OCI-LY1 (cell line): ENCODE measurements at regions not wholly inside any gene's neighbourhood (a gene's known extent, or its start where the extent isn't known, plus 50 kb on each side); places are given as distances from the start of the nearest gene placed in this dataset.

ENCODE experiments used
- H2AFZ ChIP-seq: fragments of 200-600 bp; sonication (generic), shearing (Covaris generic); 2 replicates; pipeline ENCODE4 v1.6.0; 2014; ENCODE audit warnings: antibody characterized with exemption, mild to moderate bottlenecking, low read length
- H3F3A ChIP-seq: fragments of 200-600 bp; sonication (generic), shearing (Covaris generic); 2 replicates; pipeline ENCODE4 v1.6.0; 2014; ENCODE audit warnings: mild to moderate bottlenecking, antibody characterized with exemption, low read length, moderate library complexity; ENCODE audit not compliant: insufficient read depth
- H3K27ac ChIP-seq: fragments of 200-600 bp; sonication (generic); 2 replicates; pipeline ENCODE4 v1.5.1; 2014; ENCODE audit warnings: low read length, mixed run types, mild to moderate bottlenecking, low read depth; ENCODE audit not compliant: poor library complexity, severe bottlenecking
- H3K27me3 ChIP-seq: fragments of 200-600 bp; sonication (generic); 2 replicates; pipeline ENCODE4 v1.6.0; 2014; ENCODE audit warnings: antibody characterized with exemption, mild to moderate bottlenecking, low read length, moderate library complexity; ENCODE audit not compliant: insufficient read depth
- H3K36me3 ChIP-seq: fragments of 200-600 bp; sonication (generic); 2 replicates; pipeline ENCODE4 v1.6.1; 2014; ENCODE audit warnings: mild to moderate bottlenecking, antibody characterized with exemption, low read length, moderate library complexity, mixed read lengths; ENCODE audit not compliant: insufficient read depth
- H3K4me1 ChIP-seq: fragments of 200-600 bp; sonication (generic); 2 replicates; pipeline ENCODE4 v1.5.1; 2014; ENCODE audit warnings: mild to moderate bottlenecking, low read length, moderate library complexity; ENCODE audit not compliant: insufficient read depth, severe bottlenecking
- H3K4me2 ChIP-seq: fragments of 200-600 bp; sonication (generic), shearing (Covaris generic); 2 replicates; pipeline ENCODE4 v1.6.1; 2014; ENCODE audit warnings: low read length
- H3K4me3 ChIP-seq: fragments of 200-600 bp; sonication (generic); 2 replicates; pipeline ENCODE4 v1.5.1; 2014; ENCODE audit warnings: low read length, low read depth, mild to moderate bottlenecking, mixed read lengths; ENCODE audit not compliant: poor library complexity, severe bottlenecking
- H3K79me2 ChIP-seq: fragments of 200-600 bp; shearing (Covaris generic); 2 replicates; pipeline ENCODE4 v1.6.1; 2016; ENCODE audit warnings: mixed run types, low read length, mixed read lengths; ENCODE audit not compliant: insufficient read depth
- H3K9ac ChIP-seq: fragments of 200-600 bp; sonication (generic), shearing (Covaris generic); 2 replicates; pipeline ENCODE4 v1.6.1; 2014; ENCODE audit warnings: mild to moderate bottlenecking, low read length, mixed read lengths
- H3K9me2 ChIP-seq: fragments of 200-600 bp; sonication (generic), shearing (Covaris generic); 2 replicates; pipeline ENCODE4 v1.6.1; 2014; ENCODE audit warnings: low read depth, mild to moderate bottlenecking, low read length, mixed read lengths
- H3K9me3 ChIP-seq: fragments of 200-600 bp; shearing (Covaris generic); 2 replicates; pipeline ENCODE4 v1.6.1; 2014; ENCODE audit warnings: low read length, mixed read lengths
- H4K20me1 ChIP-seq: fragments of 200-600 bp; sonication (generic), shearing (Covaris generic); 2 replicates; pipeline ENCODE4 v1.6.0; 2016; ENCODE audit warnings: mild to moderate bottlenecking, low read length; ENCODE audit not compliant: insufficient read depth
- EZH2 ChIP-seq: fragments of 200-600 bp; sonication (generic), shearing (Covaris generic); IDR thresholded peaks from 2 replicates; pipeline ENCODE4 v1.8.0; 2017; ENCODE audit warnings: borderline replicate concordance, mixed run types, mild to moderate bottlenecking, antibody characterized with exemption, low read length, moderate library complexity, mixed read lengths
- TF ChIP-seq, protein P1 (sequence below): fragments of 200-600 bp; sonication (generic), shearing (Covaris generic); IDR thresholded peaks from 2 replicates; pipeline ENCODE4 v1.5.1; 2017; ENCODE audit warnings: mild to moderate bottlenecking, antibody characterized with exemption, low read length, moderate library complexity, mixed read lengths

DNA sequence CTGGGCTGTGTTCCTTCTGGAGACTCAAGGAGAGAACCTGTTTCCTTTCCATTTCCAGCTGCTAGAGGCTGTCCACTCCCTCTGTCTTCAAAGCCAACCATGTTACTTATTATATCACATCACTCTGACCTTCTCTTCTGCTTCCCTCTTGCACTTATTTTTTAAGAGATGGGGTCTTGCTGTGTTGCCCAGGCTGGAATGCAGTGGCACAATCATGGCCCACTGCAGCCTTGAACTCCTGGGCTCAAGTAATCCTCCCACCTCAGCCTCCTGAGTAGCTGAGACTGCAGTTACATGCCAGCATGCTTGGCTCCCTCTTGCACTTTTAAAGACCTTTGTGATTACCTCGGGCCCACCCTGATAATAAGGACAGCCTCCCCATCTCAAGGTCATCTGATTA lies 160.0 kb upstream of the DTNBP1 start:
- Histone ChIP-seq H3K9me2 (no peaks in the 10 kb centered on the region), H3K4me3 (no peak overlapping the region), H3K4me2 (no peak overlapping the region), H3K79me2 (no peaks in the 10 kb centered on the region), H3K36me3 (no peaks in the 10 kb centered on the region), H3F3A (no peaks in the 10 kb centered on the region), H3K4me1 (no peaks in the 10 kb centered on the region), H3K9me3 (no peaks in the 10 kb centered on the region), H4K20me1 (no peaks in the 10 kb centered on the region), H3K9ac (no peak overlapping the region), H3K27me3 (no peaks in the 10 kb centered on the region), H3K27ac (no peak overlapping the region), H2AFZ (no peak overlapping the region)
- no peak for TF ChIP-seq EZH2
- TF ChIP-seq, protein P1, sequence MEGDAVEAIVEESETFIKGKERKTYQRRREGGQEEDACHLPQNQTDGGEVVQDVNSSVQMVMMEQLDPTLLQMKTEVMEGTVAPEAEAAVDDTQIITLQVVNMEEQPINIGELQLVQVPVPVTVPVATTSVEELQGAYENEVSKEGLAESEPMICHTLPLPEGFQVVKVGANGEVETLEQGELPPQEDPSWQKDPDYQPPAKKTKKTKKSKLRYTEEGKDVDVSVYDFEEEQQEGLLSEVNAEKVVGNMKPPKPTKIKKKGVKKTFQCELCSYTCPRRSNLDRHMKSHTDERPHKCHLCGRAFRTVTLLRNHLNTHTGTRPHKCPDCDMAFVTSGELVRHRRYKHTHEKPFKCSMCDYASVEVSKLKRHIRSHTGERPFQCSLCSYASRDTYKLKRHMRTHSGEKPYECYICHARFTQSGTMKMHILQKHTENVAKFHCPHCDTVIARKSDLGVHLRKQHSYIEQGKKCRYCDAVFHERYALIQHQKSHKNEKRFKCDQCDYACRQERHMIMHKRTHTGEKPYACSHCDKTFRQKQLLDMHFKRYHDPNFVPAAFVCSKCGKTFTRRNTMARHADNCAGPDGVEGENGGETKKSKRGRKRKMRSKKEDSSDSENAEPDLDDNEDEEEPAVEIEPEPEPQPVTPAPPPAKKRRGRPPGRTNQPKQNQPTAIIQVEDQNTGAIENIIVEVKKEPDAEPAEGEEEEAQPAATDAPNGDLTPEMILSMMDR, result no peak

DNA sequence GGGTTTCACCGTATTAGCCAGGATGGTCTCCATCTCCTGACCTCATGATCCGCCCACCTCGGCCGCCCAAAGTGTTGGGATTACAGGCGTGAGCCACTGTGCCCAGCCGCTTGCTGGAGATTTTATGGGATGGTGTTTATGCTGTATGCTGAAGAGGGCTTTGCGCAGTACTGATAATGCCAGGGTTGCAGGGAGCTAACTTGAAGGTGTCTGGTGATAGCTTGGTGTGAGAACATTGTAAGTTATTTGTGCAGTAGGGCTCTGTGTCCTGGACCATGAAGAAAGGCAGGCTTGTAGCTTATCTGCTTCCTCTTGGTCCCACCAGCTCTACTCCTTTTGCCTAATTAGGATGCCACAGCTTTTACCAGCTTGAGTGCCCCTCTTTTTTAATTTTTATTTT lies 157.0 kb upstream of the DTNBP1 start:
- H3K27me3 ChIP-seq, result no peaks in the 10 kb centered on the region
- H3K27ac ChIP-seq, result no peak overlapping the region
- H3K4me3 ChIP-seq, result no peak overlapping the region
- no peaks in the 10 kb centered on the region for H3K9me2 ChIP-seq
- no peak overlapping the region for H3K4me2 ChIP-seq
- no peaks in the 10 kb centered on the region for H3K4me1 ChIP-seq
- no peak for TF ChIP-seq EZH2
- TF ChIP-seq, protein P1, result no peak
- H3K36me3 ChIP-seq, result no peaks in the 10 kb centered on the region
- no peaks in the 10 kb centered on the region for H3F3A ChIP-seq
- no peak overlapping the region for H3K9ac ChIP-seq
- H4K20me1 ChIP-seq, result no peaks in the 10 kb centered on the region
- no peaks in the 10 kb centered on the region for H3K9me3 ChIP-seq
- H2AFZ ChIP-seq, result no peak overlapping the region
- H3K79me2 ChIP-seq, result no peaks in the 10 kb centered on the region

DNA sequence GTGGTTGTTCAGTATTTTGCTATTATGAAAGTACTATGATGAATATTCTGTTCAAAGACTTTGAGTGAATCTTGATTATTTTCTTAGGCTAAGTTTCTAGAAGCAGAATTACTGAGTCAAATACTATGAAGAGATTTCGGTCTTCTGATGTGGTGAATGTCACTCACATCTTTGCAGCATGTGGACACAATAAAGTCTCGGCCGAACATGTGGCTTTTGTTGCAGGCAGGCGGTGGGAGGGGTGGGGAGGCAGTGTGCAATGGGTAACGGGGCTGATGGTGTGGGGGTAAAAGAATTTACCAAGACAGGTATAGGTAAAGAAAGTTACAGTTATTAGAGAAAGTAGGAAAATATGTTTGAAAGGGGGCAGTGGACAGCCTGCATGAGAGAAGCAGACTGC lies 156.4 kb upstream of the DTNBP1 start:
- Histone ChIP-seq H3K4me3 (no peak overlapping the region), H3K27me3 (no peaks in the 10 kb centered on the region), H2AFZ (no peak overlapping the region), H3K4me1 (no peaks in the 10 kb centered on the region), H3K79me2 (no peaks in the 10 kb centered on the region), H4K20me1 (no peaks in the 10 kb centered on the region), H3K27ac (no peak overlapping the region), H3K9me3 (no peaks in the 10 kb centered on the region), H3K4me2 (no peak overlapping the region), H3F3A (no peaks in the 10 kb centered on the region), H3K36me3 (no peaks in the 10 kb centered on the region), H3K9me2 (no peaks in the 10 kb centered on the region), H3K9ac (no peak overlapping the region)
- TF ChIP-seq, protein P1, result no peak
- no peak for TF ChIP-seq EZH2
